Activated CD4-positive, alpha-beta memory T cell treated with anti-CD3 and anti-CD28 coated beads, Interleukin-2, amount 10 ng/mL, durations not matched to agents 7 days and 5 days (primary cell): ENCODE measurements at regions not wholly inside any gene's neighbourhood (a gene's known extent, or its start where the extent isn't known, plus 50 kb on each side); places are given as distances from the start of the nearest gene placed in this dataset.

ENCODE experiments used
- CTCF ChIA-PET: fragments of 350-600 bp; sonication (Branson Sonifier 250); formaldehyde crosslinking; loops from one replicate; lab custom pipeline; 2021; ENCODE audit warnings: antibody characterized with exemption, inconsistent platforms; lab: Charles Lee
- POLR2A ChIA-PET: fragments of 350-600 bp; sonication (Branson Sonifier 250); formaldehyde crosslinking; loops from one replicate; lab custom pipeline; 2021; ENCODE audit warnings: antibody characterized with exemption; lab: Charles Lee
- DNase-seq: peaks from one replicate; pipeline ENCODE4 v3.0.0-alpha.2; 2020
- H3K27ac Mint-ChIP-seq: one replicate; pipeline ENCODE4 v1.8.0; 2021; ENCODE audit warnings: mild to moderate bottlenecking, mixed read lengths
- H3K27me3 Mint-ChIP-seq: one replicate; pipeline ENCODE4 v1.8.0; 2021; ENCODE audit warnings: mixed read lengths
- H3K36me3 Mint-ChIP-seq: one replicate; pipeline ENCODE4 v1.8.0; 2021; ENCODE audit warnings: low read depth, mixed read lengths
- H3K4me1 Mint-ChIP-seq: one replicate; pipeline ENCODE4 v1.8.0; 2021; ENCODE audit warnings: mixed read lengths
- H3K4me3 Mint-ChIP-seq: one replicate; pipeline ENCODE4 v1.8.0; 2021; ENCODE audit warnings: mild to moderate bottlenecking, mixed read lengths
- H3K9me3 Mint-ChIP-seq: one replicate; pipeline ENCODE4 v1.8.0; 2021; ENCODE audit warnings: mixed read lengths

DNA sequence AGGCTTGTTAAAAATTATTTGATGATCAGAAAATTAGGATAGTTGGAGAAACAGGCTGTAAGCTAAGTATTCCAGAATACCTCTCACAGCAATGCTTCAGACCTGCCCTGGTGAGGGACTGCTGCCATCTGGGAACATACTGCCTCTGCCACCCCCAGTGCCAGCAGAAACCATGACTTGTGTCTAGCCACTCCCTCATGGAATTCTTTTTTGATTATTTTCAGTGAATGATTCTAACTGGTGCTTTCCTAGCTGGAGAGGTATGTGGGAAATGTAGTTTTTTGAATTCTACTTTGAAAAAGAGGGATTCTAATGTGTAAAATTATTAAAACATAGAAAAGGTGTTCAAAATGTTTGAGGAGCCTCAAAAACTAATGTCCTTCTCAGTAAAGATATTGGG, 126.3 kb downstream of the HMHB1 start:
- POLR2A ChIA-PET: no interaction called here
- CTCF ChIA-PET: no interaction called here
- Mint-ChIP-seq H3K4me1 (no peaks in the 10 kb centered on the region), H3K4me3 (no peak overlapping the region), H3K9me3 (peaks cover 12% of the 10 kb centered on the region), H3K27ac (no peak overlapping the region), H3K36me3 (no peaks in the 10 kb centered on the region), H3K27me3 (peaks cover 9% of the 10 kb centered on the region)
- DNase-seq: no peak

DNA sequence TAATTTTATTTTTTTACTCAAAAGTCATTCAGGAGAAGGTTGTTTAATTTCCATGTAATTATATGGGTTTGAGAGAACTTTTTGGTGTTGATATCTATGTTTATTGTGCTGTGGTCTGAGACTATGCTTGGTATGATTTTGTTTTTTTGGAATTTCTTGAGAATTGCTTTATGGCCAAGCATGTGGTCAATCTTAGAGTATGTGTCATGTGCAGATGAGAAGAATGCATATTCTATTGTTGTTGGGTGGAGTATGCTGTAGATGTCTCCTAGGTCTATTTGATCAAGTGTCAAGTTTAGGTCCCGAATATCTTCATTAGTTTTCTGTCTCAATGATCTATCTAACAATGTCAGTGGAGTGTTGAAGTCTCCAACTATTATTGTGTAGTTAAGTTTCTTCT, 134.9 kb downstream of the HMHB1 start:
- Mint-ChIP-seq H3K27ac (no peak overlapping the region), H3K27me3 (peaks cover 26% of the 10 kb centered on the region), H3K4me1 (no peaks in the 10 kb centered on the region), H3K4me3 (no peak overlapping the region), H3K36me3 (peaks cover 2% of the 10 kb centered on the region), H3K9me3 (peaks cover 11% of the 10 kb centered on the region)
- CTCF ChIA-PET: no interaction called here
- no peak for DNase-seq
- POLR2A ChIA-PET: no interaction called here

DNA sequence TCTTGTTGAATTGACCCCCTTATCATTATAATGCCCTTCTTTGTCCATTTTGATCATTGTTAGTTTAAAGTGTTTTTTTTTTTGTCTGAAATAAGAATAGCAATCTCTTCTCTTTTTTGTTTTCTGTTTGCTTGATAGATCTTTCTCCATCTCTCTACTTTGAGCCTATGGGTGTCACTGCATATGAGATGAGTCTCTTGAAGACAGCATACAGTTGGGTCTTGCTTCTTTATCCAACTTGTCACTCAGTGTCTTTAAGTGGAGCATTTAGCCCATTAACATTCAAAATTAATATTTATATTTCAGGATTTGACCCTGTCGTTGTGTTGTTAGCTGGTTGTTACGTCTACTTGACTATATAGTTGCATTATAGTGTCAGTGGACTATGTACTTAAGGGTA, 135.4 kb downstream of the HMHB1 start:
- Mint-ChIP-seq H3K36me3 (peaks cover 2% of the 10 kb centered on the region), H3K4me3 (no peak overlapping the region), H3K9me3 (peaks cover 11% of the 10 kb centered on the region), H3K4me1 (no peaks in the 10 kb centered on the region), H3K27ac (no peak overlapping the region), H3K27me3 (peaks cover 26% of the 10 kb centered on the region)
- ChIA-PET POLR2A (no interaction called here), CTCF (no interaction called here)
- no peak for DNase-seq

DNA sequence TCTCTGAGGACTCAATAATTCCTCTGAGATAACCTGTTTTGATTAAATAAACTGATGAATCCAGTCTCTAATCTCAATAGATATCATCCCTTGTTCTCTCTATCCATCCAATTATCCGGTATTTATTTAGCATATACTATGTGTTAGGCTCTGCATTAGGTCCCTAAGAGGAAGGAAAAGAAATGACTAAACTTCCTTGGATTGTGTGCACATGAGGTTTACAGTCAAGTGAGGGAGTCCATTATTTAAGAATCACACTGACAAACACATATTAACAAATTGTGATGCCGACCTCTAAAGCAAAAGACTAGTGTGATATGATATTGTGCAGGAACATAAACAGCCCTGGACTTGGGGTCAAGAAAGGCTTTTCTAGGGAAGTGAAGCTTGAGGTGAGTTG, 140.8 kb downstream of the HMHB1 start:
- ChIA-PET POLR2A (no interaction called here), CTCF (no interaction called here)
- Mint-ChIP-seq H3K27me3 (peaks cover 8% of the 10 kb centered on the region), H3K27ac (no peak overlapping the region), H3K4me1 (no peaks in the 10 kb centered on the region), H3K36me3 (peaks cover 2% of the 10 kb centered on the region), H3K9me3 (no peaks in the 10 kb centered on the region), H3K4me3 (no peak overlapping the region)
- DNase-seq: no peak

DNA sequence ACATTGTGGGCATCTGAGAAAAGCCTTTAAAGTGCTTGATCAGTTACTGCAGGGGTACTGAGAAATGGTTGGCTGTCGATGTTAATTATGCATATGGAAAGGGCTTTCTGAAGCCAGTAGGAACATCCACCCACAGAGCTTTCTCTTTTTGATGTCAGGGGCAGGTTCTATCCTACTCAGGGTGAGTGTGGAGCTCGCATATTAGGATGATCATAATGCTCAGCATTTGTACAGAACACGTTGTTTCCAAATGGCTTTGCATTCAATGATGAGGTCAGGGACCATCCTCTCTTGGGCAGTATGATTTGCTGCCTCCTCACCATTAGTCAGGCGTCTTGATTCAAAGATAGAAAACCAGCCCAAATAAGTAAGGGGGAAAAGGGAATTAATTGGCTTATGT, 141.9 kb downstream of the HMHB1 start:
- H3K27ac Mint-ChIP-seq: no peak overlapping the region
- no peak for DNase-seq
- no peaks in the 10 kb centered on the region for H3K9me3 Mint-ChIP-seq
- ChIA-PET CTCF (no interaction called here), POLR2A (no interaction called here)
- H3K36me3 Mint-ChIP-seq: no peaks in the 10 kb centered on the region
- peaks cover 8% of the 10 kb centered on the region for H3K27me3 Mint-ChIP-seq
- no peaks in the 10 kb centered on the region for H3K4me1 Mint-ChIP-seq
- no peak overlapping the region for H3K4me3 Mint-ChIP-seq

DNA sequence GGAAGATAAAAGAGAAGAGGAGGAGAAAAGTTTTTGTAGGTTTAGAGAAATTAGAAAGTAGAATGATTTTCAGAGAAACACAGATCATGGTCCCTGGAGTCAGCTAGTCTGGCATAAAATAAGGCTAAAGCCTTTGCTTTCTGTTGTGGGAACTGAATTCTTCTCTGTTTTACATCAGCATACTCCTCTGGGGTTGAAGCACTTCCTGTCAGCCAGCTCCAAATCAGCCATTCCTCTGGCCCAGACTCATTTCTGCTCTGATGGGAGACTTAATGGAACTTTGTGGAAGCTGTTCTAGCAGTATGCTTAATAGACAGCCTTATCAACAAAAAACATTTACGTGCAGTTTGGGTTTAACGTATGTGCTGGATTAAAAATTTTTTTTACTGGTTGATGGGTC, 143.2 kb downstream of the HMHB1 start:
- ChIA-PET POLR2A (no interaction called here), CTCF (interaction anchor here (1.4 kb wide), 1 partner anchor 9 kb away, joined by 4 read pairs; no protein-coding TSS in a partner anchor)
- Mint-ChIP-seq H3K27me3 (peaks cover 4% of the 10 kb centered on the region), H3K9me3 (no peaks in the 10 kb centered on the region), H3K4me1 (no peaks in the 10 kb centered on the region), H3K4me3 (no peak overlapping the region), H3K36me3 (no peaks in the 10 kb centered on the region), H3K27ac (no peak overlapping the region)
- no peak for DNase-seq

DNA sequence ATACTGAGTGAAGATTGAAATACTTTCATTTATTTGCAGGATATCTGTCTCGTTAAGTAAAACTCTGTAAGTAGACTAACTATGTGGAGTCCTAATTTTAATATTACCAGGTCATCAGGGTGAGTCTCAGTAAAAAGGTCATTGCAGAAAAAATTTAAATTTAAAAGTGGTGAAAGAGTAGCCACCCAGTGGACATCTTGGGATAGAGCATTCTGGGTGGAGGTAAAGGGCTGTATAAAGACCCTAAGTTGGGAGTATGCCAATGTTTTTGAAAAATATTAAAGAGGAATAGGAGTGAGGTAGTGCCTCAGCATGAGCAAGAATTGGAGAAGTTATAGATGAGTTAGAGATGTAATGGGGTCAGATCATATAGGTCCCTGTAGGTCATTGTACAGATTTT, 145.5 kb downstream of the HMHB1 start:
- DNase-seq: no peak
- no peak overlapping the region for H3K27ac Mint-ChIP-seq
- ChIA-PET CTCF (no interaction called here), POLR2A (no interaction called here)
- no peaks in the 10 kb centered on the region for H3K4me1 Mint-ChIP-seq
- H3K36me3 Mint-ChIP-seq: no peaks in the 10 kb centered on the region
- H3K4me3 Mint-ChIP-seq: no peak overlapping the region
- peaks cover 2% of the 10 kb centered on the region for H3K27me3 Mint-ChIP-seq
- no peaks in the 10 kb centered on the region for H3K9me3 Mint-ChIP-seq

DNA sequence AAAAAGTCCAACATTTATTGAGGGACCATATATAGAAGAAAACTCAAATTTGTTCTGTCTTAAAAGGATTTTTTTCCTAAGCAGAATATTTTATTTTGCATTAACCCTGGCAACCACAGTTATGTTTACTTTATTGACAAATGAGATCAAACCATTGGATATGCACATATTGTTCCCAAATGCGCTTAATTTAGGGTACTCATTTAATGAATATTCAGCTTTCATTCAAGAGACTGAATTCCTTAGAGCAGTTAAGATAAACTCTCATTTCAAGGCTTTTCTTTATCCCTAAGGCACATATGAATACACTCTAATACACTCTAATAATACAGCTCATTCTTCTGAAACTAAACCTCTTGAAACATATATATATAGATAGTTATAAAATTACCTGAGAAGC, 150.2 kb downstream of the HMHB1 start:
- Mint-ChIP-seq H3K27me3 (peaks cover 2% of the 10 kb centered on the region), H3K4me3 (no peak overlapping the region), H3K9me3 (no peaks in the 10 kb centered on the region), H3K36me3 (no peaks in the 10 kb centered on the region), H3K27ac (no peak overlapping the region), H3K4me1 (no peaks in the 10 kb centered on the region)
- ChIA-PET CTCF (no interaction called here), POLR2A (no interaction called here)
- DNase-seq: no peak

DNA sequence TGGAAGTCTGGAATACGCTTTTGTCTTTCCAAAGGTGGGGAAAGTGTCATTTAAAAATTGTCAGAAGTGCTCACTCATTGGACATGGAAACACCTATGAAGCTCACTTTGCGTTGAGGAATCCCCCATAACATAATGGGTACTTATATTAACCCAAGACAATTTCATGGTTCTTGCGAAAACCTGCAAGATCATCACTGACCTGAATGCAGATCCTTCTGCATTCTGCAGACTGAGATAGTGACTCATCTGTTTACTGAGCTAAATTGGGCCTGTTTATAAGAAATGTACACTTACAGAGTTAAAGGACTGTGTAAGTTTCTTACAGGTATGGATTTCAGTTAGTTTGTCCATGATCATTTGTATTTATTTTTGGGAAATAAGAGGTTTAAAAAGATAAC, 153.0 kb downstream of the HMHB1 start:
- ChIA-PET POLR2A (no interaction called here), CTCF (interaction anchor here (1.7 kb wide), 1 partner anchor 9 kb away, joined by 4 read pairs; no protein-coding TSS in a partner anchor)
- peaks cover 9% of the 10 kb centered on the region for H3K27me3 Mint-ChIP-seq
- H3K4me1 Mint-ChIP-seq: no peaks in the 10 kb centered on the region
- no peaks in the 10 kb centered on the region for H3K9me3 Mint-ChIP-seq
- no peak overlapping the region for H3K4me3 Mint-ChIP-seq
- DNase-seq: no peak
- H3K27ac Mint-ChIP-seq: no peak overlapping the region
- no peaks in the 10 kb centered on the region for H3K36me3 Mint-ChIP-seq

DNA sequence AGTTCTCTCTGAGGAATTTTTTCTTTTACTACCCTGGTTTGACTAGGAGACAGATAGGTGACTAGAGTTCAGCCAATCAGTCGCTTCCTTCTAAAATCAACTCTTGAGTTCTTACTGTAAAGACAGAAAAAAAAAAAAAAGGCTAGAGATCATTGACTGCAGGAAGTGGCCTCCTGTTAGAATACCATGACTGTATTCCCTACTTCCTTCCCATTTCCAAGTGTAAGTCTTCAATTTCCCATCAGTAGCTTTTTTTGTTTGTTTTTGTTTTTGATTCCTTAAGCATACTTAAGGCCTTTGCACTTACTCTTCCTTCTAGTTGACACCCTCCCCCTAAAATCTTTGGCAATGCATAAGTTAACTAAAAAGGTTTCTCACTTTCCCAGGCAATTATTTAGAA, 154.3 kb downstream of the HMHB1 start:
- Mint-ChIP-seq H3K4me3 (no peak overlapping the region), H3K27ac (no peak overlapping the region), H3K36me3 (no peaks in the 10 kb centered on the region), H3K27me3 (peaks cover 21% of the 10 kb centered on the region), H3K4me1 (no peaks in the 10 kb centered on the region), H3K9me3 (no peaks in the 10 kb centered on the region)
- ChIA-PET POLR2A (no interaction called here), CTCF (no interaction called here)
- DNase-seq: no peak

DNA sequence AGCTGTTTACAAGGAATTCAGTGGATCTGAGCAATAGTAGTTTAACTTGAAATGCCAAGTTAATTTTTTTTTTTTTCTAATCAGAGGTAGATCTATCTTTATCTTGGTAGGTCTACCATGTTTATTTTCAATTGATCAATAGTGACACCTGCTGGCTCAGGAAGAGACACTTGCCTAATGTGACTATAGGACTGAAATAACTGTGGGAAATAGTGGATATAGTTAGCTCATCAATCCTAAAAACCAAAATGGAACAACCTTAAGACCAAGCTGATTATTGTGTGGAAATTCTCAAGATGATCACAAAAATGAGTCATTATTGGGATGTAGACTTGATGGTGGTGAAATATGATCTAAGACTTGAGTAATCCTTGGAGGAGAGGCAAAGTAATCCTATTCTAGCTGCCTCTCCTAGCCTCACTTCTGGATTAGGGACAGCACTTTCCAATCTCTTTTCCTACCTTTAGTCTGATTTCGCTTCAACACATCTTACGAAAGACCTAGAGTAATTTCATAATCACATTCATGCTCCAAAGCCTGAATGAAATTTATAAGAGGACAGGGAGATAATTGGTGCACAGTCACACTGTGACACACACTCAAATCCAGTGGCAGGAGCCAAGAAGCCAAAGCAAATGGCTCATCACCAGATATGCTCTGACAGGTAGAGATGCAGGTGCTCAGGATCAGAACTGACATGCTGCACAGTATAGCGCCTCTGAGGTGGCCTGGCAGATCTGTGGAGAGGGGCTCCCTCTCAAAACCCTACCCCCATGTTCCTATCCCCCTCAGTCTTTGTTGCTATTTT, 156.3 kb downstream of the HMHB1 start:
- no peak for DNase-seq

DNA sequence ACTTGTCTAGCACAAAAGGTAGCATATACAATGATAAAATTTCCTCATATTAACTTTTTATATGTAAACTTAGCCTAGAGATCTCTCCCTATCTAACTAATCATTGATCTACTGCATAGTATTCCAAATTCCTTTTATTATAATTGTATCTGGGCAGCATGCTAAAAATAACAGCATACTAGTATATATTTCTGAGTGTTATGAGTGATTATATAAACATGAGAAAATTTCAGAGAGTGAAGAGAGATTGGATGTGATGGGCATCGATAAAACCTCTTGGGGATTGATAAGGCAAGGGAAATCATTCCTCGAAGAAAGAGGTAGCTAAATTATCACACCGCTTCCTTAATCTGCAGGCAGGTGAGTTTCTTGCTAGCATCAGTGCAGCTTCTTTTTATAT, 158.2 kb downstream of the HMHB1 start:
- peaks cover 28% of the 10 kb centered on the region for H3K27me3 Mint-ChIP-seq
- H3K4me1 Mint-ChIP-seq: no peaks in the 10 kb centered on the region
- H3K9me3 Mint-ChIP-seq: no peaks in the 10 kb centered on the region
- H3K36me3 Mint-ChIP-seq: no peaks in the 10 kb centered on the region
- CTCF ChIA-PET: interaction anchor here (1.0 kb wide), 1 partner anchor 1082 kb away, joined by 4 read pairs; no protein-coding TSS in a partner anchor
- no peak overlapping the region for H3K27ac Mint-ChIP-seq
- POLR2A ChIA-PET: no interaction called here
- H3K4me3 Mint-ChIP-seq: no peak overlapping the region
- DNase-seq: no peak

More for the DNA sequence above, 156.3 kb downstream of the HMHB1 start:
- Mint-ChIP-seq H3K4me1 (no peaks in the 10 kb centered on the region), H3K4me3 (no peak overlapping the region), H3K36me3 (no peaks in the 10 kb centered on the region), H3K9me3 (no peaks in the 10 kb centered on the region), H3K27ac (no peak overlapping the region), H3K27me3 (peaks cover 31% of the 10 kb centered on the region)
- ChIA-PET CTCF (interaction anchor here (0.7 to 1.4 kb wide), 5 partner anchors 8 to 1043 kb away, joined by 3 to 6 read pairs (median 4); no protein-coding TSS in a partner anchor), POLR2A (interaction anchor here (0.6 kb wide), 2 partner anchors 858 to 1645 kb away, joined by 3 read pairs; no protein-coding TSS in a partner anchor)

DNA sequence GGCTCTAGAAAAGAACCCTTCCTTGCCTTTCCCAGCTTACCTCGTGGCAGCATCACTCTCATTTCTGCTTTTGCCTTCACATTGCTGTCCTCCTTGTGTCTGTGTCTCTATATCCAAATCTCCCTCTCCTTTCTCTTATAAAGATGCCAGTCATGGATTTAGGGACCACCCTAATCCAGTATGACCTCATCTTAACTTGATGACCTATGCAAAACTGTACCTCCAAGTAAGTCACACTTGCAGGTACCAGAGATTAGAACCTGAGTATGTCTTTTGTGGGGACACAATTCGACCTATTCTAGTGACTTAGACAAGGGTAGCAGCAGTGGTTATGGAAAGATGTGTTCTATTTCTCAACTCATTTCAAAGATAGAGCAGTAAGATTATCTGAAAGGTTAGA, 160.1 kb downstream of the HMHB1 start:
- Mint-ChIP-seq H3K36me3 (no peaks in the 10 kb centered on the region), H3K9me3 (no peaks in the 10 kb centered on the region), H3K4me3 (no peak overlapping the region), H3K4me1 (no peaks in the 10 kb centered on the region), H3K27me3 (peaks cover 28% of the 10 kb centered on the region), H3K27ac (no peak overlapping the region)
- POLR2A ChIA-PET: no interaction called here
- CTCF ChIA-PET: no interaction called here
- DNase-seq: no peak

DNA sequence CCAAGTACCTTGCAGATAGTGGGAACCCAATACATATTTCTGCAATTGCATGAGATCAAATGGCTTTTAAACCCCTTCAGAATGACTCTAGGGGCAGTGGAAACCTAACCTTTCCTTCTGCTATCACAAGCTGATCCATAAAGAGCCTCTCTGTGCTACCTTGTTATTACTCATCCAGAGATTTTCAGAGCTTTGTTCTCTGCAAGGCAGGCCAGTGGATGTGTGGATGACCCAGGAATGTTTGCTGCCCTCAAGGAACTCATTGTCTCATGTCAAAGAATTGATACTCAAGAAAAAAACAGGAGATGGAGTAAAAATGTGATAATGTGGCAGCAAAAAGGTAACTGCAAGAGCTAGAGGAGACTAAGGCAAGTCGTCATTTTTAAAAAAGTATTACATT, 164.1 kb downstream of the HMHB1 start:
- Mint-ChIP-seq H3K4me3 (no peak overlapping the region), H3K36me3 (no peaks in the 10 kb centered on the region), H3K27ac (no peak overlapping the region), H3K4me1 (no peaks in the 10 kb centered on the region), H3K9me3 (no peaks in the 10 kb centered on the region), H3K27me3 (peaks cover 12% of the 10 kb centered on the region)
- no peak for DNase-seq
- POLR2A ChIA-PET: no interaction called here
- CTCF ChIA-PET: interaction anchor here (0.9 kb wide), 1 partner anchor 8 kb away, joined by 6 read pairs; no protein-coding TSS in a partner anchor
